Type B pancreatic cell (in vitro differentiated cells): ENCODE measurements at regions not wholly inside any gene's neighbourhood (a gene's known extent, or its start where the extent isn't known, plus 50 kb on each side); places are given as distances from the start of the nearest gene placed in this dataset.

ENCODE experiments used
- DNase-seq: peaks from one replicate; pipeline ENCODE4 v3.0.0; 2021; ENCODE audit warnings: mixed read lengths; ENCODE audit not compliant: unreplicated experiment; ENCODE audit errors: extremely low spot score
- H3K27ac Mint-ChIP-seq: 2 replicates; pipeline ENCODE4 v1.8.0; 2021; ENCODE audit warnings: mild to moderate bottlenecking, mixed read lengths
- H3K27me3 Mint-ChIP-seq: 2 replicates; pipeline ENCODE4 v1.8.0; 2021; ENCODE audit warnings: mixed read lengths
- H3K36me3 Mint-ChIP-seq: 2 replicates; pipeline ENCODE4 v1.8.0; 2021; ENCODE audit warnings: mixed read lengths
- H3K4me1 Mint-ChIP-seq: one replicate; pipeline ENCODE4 v1.8.0; 2021; ENCODE audit warnings: mixed read lengths; ENCODE audit not compliant: unreplicated experiment
- H3K4me3 Mint-ChIP-seq: 2 replicates; pipeline ENCODE4 v1.8.0; 2021; ENCODE audit warnings: mild to moderate bottlenecking, mixed read lengths
- H3K9me3 Mint-ChIP-seq: 2 replicates; pipeline ENCODE4 v1.8.0; 2021; ENCODE audit warnings: mixed read lengths
- CTCF ChIP-seq: fragments of 200-600 bp; sonication (generic); conservative IDR thresholded peaks from 2 replicates; pipeline ENCODE4 v1.5.0; 2021; ENCODE audit warnings: antibody characterized with exemption, mild to moderate bottlenecking

- Mint-ChIP-seq H3K36me3 (peaks cover 12% of the 10 kb centered on the region), H3K27ac (no peak overlapping the region), H3K9me3 (peaks cover 11% of the 10 kb centered on the region), H3K4me1 (no peaks in the 10 kb centered on the region), H3K27me3 (no peaks in the 10 kb centered on the region), H3K4me3 (no peak overlapping the region)
- no peak for DNase-seq
- TF ChIP-seq CTCF: no peak
These were observed 54.6 kb upstream of the TRIM24 start for GRCh38 chr7:138405496-138405895.

- Mint-ChIP-seq H3K36me3 (peaks cover 8% of the 10 kb centered on the region), H3K27ac (no peak overlapping the region), H3K27me3 (no peaks in the 10 kb centered on the region), H3K4me3 (no peak overlapping the region), H3K4me1 (no peaks in the 10 kb centered on the region), H3K9me3 (peaks cover 5% of the 10 kb centered on the region)
- TF ChIP-seq CTCF: no peak
- DNase-seq: no peak
These were observed 52.3 kb upstream of the TRIM24 start for GRCh38 chr7:138407792-138408191.
